Nephron (organoid): ENCODE measurements at regions not wholly inside any gene's neighbourhood (a gene's known extent, or its start where the extent isn't known, plus 50 kb on each side); places are given as distances from the start of the nearest gene placed in this dataset.

Source experiments
- H3K27ac Mint-ChIP-seq, 3 experiments: 2 replicates each; pipeline ENCODE4 v1.8.0; 2020; ENCODE audit warnings: mixed read lengths in 3 of 3, mild to moderate bottlenecking in 2 of 3, moderate library complexity in 1 of 3
- H3K27me3 Mint-ChIP-seq: 2 replicates; pipeline ENCODE4 v1.8.0; 2021; ENCODE audit warnings: low read depth, mild to moderate bottlenecking, moderate library complexity, mixed read lengths
- H3K36me3 Mint-ChIP-seq: 2 replicates; pipeline ENCODE4 v1.8.0; 2020; ENCODE audit warnings: low read depth, mixed read lengths
- H3K4me1 Mint-ChIP-seq: 2 replicates; pipeline ENCODE4 v1.8.0; 2020; ENCODE audit warnings: mixed read lengths
- H3K4me3 Mint-ChIP-seq, 3 experiments: 2 replicates each; pipeline ENCODE4 v1.8.0; 2020; ENCODE audit warnings: mild to moderate bottlenecking in 3 of 3, mixed read lengths in 3 of 3, moderate library complexity in 2 of 3
- H3K9me3 Mint-ChIP-seq: 2 replicates; pipeline ENCODE4 v1.8.0; 2020; ENCODE audit warnings: mixed read lengths
- CTCF ChIP-seq, 3 experiments: fragments of 200-600 bp; sonication (generic); IDR thresholded peaks; one replicate each; pipeline ENCODE4 v1.5.0; 2021; ENCODE audit warnings: antibody characterized with exemption in 3 of 3; ENCODE audit not compliant: unreplicated experiment in 3 of 3

- H3K36me3 Mint-ChIP-seq, result no peaks in the 10 kb centered on the region
- no peak overlapping the region for H3K27ac Mint-ChIP-seq
- peaks cover 6% of the 10 kb centered on the region for H3K4me1 Mint-ChIP-seq
- H3K9me3 Mint-ChIP-seq, result peaks cover 15% of the 10 kb centered on the region
- no peak for TF ChIP-seq CTCF (IDR thresholded peaks at IDR 0.05; ENCODE audit: unreplicated experiment in 3 of 3)
- peaks cover 30% of the 10 kb centered on the region for H3K27me3 Mint-ChIP-seq
- H3K4me3 Mint-ChIP-seq, result no peak overlapping the region
Observed at GRCh38 chr7:69504733-69505420, 93.4 kb upstream of the AUTS2 start.

- H3K9me3 Mint-ChIP-seq, result no peaks in the 10 kb centered on the region
- peaks cover 11% of the 10 kb centered on the region for H3K27me3 Mint-ChIP-seq
- no peak for TF ChIP-seq CTCF (IDR thresholded peaks at IDR 0.05; ENCODE audit: unreplicated experiment in 3 of 3)
- H3K27ac Mint-ChIP-seq, result no peak overlapping the region
- H3K4me1 Mint-ChIP-seq, result peaks cover 1% of the 10 kb centered on the region
- no peak overlapping the region for H3K4me3 Mint-ChIP-seq
- H3K36me3 Mint-ChIP-seq, result no peaks in the 10 kb centered on the region
Observed at GRCh38 chr7:69508736-69509135, 89.5 kb upstream of the AUTS2 start.

- Mint-ChIP-seq H3K27ac (no peak overlapping the region), H3K36me3 (no peaks in the 10 kb centered on the region), H3K4me1 (no peaks in the 10 kb centered on the region), H3K4me3 (no peak overlapping the region), H3K9me3 (no peaks in the 10 kb centered on the region), H3K27me3 (peaks cover 11% of the 10 kb centered on the region)
- no peak for TF ChIP-seq CTCF (IDR thresholded peaks at IDR 0.05; ENCODE audit: unreplicated experiment in 3 of 3)
Observed at GRCh38 chr7:69510114-69510513, 88.2 kb upstream of the AUTS2 start.

GRCh38 chr7:69515495-69516212 is 82.6 kb upstream of the AUTS2 start:
- peaks cover 9% of the 10 kb centered on the region for H3K4me1 Mint-ChIP-seq

GRCh38 chr7:69516238-69516820 is 81.9 kb upstream of the AUTS2 start:
- no peak overlapping the region for H3K4me3 Mint-ChIP-seq
- no peak for TF ChIP-seq CTCF (IDR thresholded peaks at IDR 0.05; ENCODE audit: unreplicated experiment in 3 of 3)
- H3K9me3 Mint-ChIP-seq, result no peaks in the 10 kb centered on the region
- no peaks in the 10 kb centered on the region for H3K36me3 Mint-ChIP-seq
- peaks cover 15% of the 10 kb centered on the region for H3K27me3 Mint-ChIP-seq
- H3K4me1 Mint-ChIP-seq, result peaks cover 9% of the 10 kb centered on the region
- H3K27ac Mint-ChIP-seq, result no peak overlapping the region

More at GRCh38 chr7:69515495-69516212, 82.6 kb upstream of the AUTS2 start:
- no peaks in the 10 kb centered on the region for H3K36me3 Mint-ChIP-seq
- no peak overlapping the region for H3K4me3 Mint-ChIP-seq
- no peak overlapping the region for H3K27ac Mint-ChIP-seq
- H3K27me3 Mint-ChIP-seq, result peaks cover 15% of the 10 kb centered on the region
- no peak for TF ChIP-seq CTCF (IDR thresholded peaks at IDR 0.05; ENCODE audit: unreplicated experiment in 3 of 3)
- no peaks in the 10 kb centered on the region for H3K9me3 Mint-ChIP-seq
